ENCODE measurements at regions not wholly inside any gene's neighbourhood (a gene's known extent, or its start where the extent isn't known, plus 50 kb on each side); places are given as distances from the start of the nearest gene placed in this dataset.

DNA sequence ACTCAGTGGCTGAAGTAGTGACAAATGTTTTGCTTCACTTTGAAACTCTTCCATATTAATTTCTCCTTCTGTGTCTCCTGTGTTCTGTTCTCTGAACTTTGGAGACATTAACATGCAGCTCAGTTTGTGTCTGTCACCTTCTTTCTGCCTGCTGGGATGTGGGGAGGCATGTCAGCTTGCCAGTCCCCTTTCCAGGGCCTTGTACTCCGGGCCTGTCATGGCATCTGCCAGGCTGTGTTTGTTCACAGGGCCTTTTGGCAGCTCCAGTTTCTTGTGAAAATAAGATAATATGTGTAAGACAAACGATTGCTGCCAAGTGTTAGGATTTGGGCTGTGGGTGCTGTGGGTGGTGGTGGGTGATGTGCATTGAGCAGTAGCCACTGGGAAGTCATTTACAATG lies 76.1 kb upstream of the ELMO1 start:
- H3K4me3 ChIP-seq (ENCODE audit: low read depth in 1 of 3, low read length in 3 of 3) = no peak overlapping the region
- 30 to 60% (median 32%) methylated on average over 2 of the region's 2 CpGs for WGBS, 3 donors
- no peak for DNase-seq
- no peaks in the 10 kb centered on the region for H3K27me3 ChIP-seq (ENCODE audit: control insufficient read depth in 3 of 3, insufficient read depth in 3 of 3, low read length in 3 of 3)
- H3K27ac ChIP-seq (ENCODE audit: low read depth in 1 of 3, low read length in 2 of 3) = no peak overlapping the region
- no peaks in the 10 kb centered on the region for H3K36me3 ChIP-seq (ENCODE audit: control insufficient read depth in 3 of 3, insufficient read depth in 2 of 3, low read depth in 1 of 3, low read length in 3 of 3)
- FAIRE-seq = no peak
- H3K9me3 ChIP-seq (ENCODE audit: control insufficient read depth in 2 of 2, insufficient read depth in 1 of 2, low read depth in 1 of 2, low read length in 1 of 2) = no peaks in the 10 kb centered on the region
- H3K4me1 ChIP-seq (ENCODE audit: control insufficient read depth in 3 of 3, insufficient read depth in 2 of 3, low read depth in 1 of 3, low read length in 2 of 3) = no peaks in the 10 kb centered on the region

DNA sequence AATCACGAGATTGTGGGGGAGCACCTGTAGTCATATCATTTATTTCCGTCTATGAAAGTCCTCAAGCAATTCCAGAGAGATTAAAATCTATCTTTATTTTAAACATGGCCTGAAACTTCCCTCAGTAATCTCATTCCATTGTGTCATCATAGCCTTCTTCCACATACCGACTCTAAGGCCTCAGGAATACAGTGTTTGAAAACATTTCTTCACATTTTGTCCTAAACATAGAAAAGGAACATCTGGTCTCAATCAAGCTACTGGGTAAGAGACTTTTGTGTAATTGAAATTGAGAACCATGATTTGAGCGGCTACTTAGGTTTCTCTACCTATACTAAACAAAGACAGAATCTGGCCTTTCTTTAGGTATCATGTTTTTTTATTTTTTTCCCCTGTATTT lies 78.0 kb upstream of the ELMO1 start:
- WGBS, 3 donors = 67 to 69% (median 68%) methylated on average over 4 of the region's 4 CpGs
- Histone ChIP-seq H3K27ac (ENCODE audit: low read depth in 1 of 3, low read length in 2 of 3) (no peak overlapping the region), H3K4me3 (ENCODE audit: low read depth in 1 of 3, low read length in 3 of 3) (no peak overlapping the region), H3K27me3 (ENCODE audit: control insufficient read depth in 3 of 3, insufficient read depth in 3 of 3, low read length in 3 of 3) (no peaks in the 10 kb centered on the region), H3K36me3 (ENCODE audit: control insufficient read depth in 3 of 3, insufficient read depth in 2 of 3, low read depth in 1 of 3, low read length in 3 of 3) (no peaks in the 10 kb centered on the region), H3K4me1 (ENCODE audit: control insufficient read depth in 3 of 3, insufficient read depth in 2 of 3, low read depth in 1 of 3, low read length in 2 of 3) (no peaks in the 10 kb centered on the region), H3K9me3 (ENCODE audit: control insufficient read depth in 2 of 2, insufficient read depth in 1 of 2, low read depth in 1 of 2, low read length in 1 of 2) (no peaks in the 10 kb centered on the region)
- DNase-seq (no peak), FAIRE-seq (no peak)

DNA sequence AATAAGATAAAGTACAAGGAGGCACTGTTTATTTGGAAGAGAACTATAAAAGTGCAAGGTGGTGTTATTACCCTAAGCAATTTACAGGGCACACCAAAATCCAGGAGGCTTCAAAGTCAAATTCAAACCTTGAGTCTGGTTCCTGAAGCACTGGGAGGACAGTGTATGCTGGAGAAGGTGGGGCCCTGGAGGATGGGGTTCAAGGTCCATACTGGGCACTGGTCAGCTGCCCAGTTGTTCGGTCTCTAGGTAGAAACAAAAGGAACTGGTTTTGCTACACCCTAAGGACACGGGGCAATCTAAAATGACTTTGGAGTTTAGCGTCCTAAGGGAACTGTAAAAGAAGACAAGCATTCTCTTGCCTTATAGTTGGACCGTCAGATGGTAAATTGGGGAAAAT lies 78.4 kb upstream of the ELMO1 start:
- H3K36me3 ChIP-seq (ENCODE audit: control insufficient read depth in 3 of 3, insufficient read depth in 2 of 3, low read depth in 1 of 3, low read length in 3 of 3) = no peaks in the 10 kb centered on the region
- H3K9me3 ChIP-seq (ENCODE audit: control insufficient read depth in 2 of 2, insufficient read depth in 1 of 2, low read depth in 1 of 2, low read length in 1 of 2) = no peaks in the 10 kb centered on the region
- H3K27ac ChIP-seq (ENCODE audit: low read depth in 1 of 3, low read length in 2 of 3) = no peak overlapping the region
- no peak overlapping the region for H3K4me3 ChIP-seq (ENCODE audit: low read depth in 1 of 3, low read length in 3 of 3)
- DNase-seq (no peak), FAIRE-seq (no peak)
- no peaks in the 10 kb centered on the region for H3K4me1 ChIP-seq (ENCODE audit: control insufficient read depth in 3 of 3, insufficient read depth in 2 of 3, low read depth in 1 of 3, low read length in 2 of 3)
- 63 to 87% (median 74%) methylated on average over 4 of the region's 4 CpGs for WGBS, 3 donors
- no peaks in the 10 kb centered on the region for H3K27me3 ChIP-seq (ENCODE audit: control insufficient read depth in 3 of 3, insufficient read depth in 3 of 3, low read length in 3 of 3)

DNA sequence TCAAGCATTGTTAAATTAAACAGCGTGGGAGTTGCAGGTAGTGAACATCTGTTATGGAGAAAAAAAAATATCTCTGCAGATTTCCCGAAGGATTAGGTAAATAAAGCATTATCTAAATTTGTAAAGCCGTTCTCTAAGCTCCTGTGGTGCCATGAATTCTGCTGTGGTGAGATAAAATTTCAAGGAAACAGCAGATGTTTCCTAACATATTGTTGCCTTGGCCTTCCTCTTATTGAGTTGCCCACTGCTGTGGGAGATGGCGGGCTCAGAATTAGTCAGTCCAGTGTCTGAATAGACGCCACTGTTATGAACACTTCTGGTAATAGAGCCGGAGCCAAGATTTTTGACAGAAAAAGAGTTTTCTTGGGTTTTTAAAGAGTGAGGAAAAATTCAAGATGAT lies 82.6 kb upstream of the ELMO1 start:
- Histone ChIP-seq H3K4me3 (ENCODE audit: low read depth in 1 of 3, low read length in 3 of 3) (no peak overlapping the region), H3K27me3 (ENCODE audit: control insufficient read depth in 3 of 3, insufficient read depth in 3 of 3, low read length in 3 of 3) (no peaks in the 10 kb centered on the region), H3K4me1 (ENCODE audit: control insufficient read depth in 3 of 3, insufficient read depth in 2 of 3, low read depth in 1 of 3, low read length in 2 of 3) (no peaks in the 10 kb centered on the region), H3K9me3 (ENCODE audit: control insufficient read depth in 2 of 2, insufficient read depth in 1 of 2, low read depth in 1 of 2, low read length in 1 of 2) (no peaks in the 10 kb centered on the region), H3K36me3 (ENCODE audit: control insufficient read depth in 3 of 3, insufficient read depth in 2 of 3, low read depth in 1 of 3, low read length in 3 of 3) (no peaks in the 10 kb centered on the region), H3K27ac (ENCODE audit: low read depth in 1 of 3, low read length in 2 of 3) (no peak overlapping the region)
- WGBS, 3 donors = 58 to 62% (median 62%) methylated on average over 6 of the region's 6 CpGs
- DNase-seq = no peak
- no peak for FAIRE-seq

DNA sequence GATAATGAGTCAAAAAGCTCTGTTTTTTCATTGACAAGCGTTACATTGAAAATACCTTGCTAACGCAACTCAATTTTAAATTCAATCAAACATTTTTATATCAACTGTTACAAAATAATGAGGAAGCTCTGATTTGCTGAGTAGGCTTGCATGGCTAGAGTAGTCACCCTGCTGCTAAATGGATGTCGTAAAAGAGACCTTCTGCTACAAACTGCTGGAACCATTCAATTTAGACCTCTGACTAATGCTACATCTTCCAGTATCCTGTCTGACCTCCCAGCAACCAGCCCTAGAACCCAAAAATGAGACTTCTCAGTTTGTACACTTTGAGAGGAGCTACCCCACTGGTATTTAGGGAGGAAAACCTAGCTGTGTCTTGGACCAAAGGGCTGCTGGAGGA lies 84.0 kb upstream of the ELMO1 start:
- no peaks in the 10 kb centered on the region for H3K36me3 ChIP-seq (ENCODE audit: control insufficient read depth in 3 of 3, insufficient read depth in 2 of 3, low read depth in 1 of 3, low read length in 3 of 3)
- WGBS, 3 donors = 85 to 94% (median 93%) methylated on average over 3 of the region's 3 CpGs
- H3K27me3 ChIP-seq (ENCODE audit: control insufficient read depth in 3 of 3, insufficient read depth in 3 of 3, low read length in 3 of 3) = no peaks in the 10 kb centered on the region
- H3K4me3 ChIP-seq (ENCODE audit: low read depth in 1 of 3, low read length in 3 of 3) = no peak overlapping the region
- no peak for FAIRE-seq
- no peak overlapping the region for H3K27ac ChIP-seq (ENCODE audit: low read depth in 1 of 3, low read length in 2 of 3)
- no peak for DNase-seq
- no peaks in the 10 kb centered on the region for H3K4me1 ChIP-seq (ENCODE audit: control insufficient read depth in 3 of 3, insufficient read depth in 2 of 3, low read depth in 1 of 3, low read length in 2 of 3)
- no peaks in the 10 kb centered on the region for H3K9me3 ChIP-seq (ENCODE audit: control insufficient read depth in 2 of 2, insufficient read depth in 1 of 2, low read depth in 1 of 2, low read length in 1 of 2)

DNA sequence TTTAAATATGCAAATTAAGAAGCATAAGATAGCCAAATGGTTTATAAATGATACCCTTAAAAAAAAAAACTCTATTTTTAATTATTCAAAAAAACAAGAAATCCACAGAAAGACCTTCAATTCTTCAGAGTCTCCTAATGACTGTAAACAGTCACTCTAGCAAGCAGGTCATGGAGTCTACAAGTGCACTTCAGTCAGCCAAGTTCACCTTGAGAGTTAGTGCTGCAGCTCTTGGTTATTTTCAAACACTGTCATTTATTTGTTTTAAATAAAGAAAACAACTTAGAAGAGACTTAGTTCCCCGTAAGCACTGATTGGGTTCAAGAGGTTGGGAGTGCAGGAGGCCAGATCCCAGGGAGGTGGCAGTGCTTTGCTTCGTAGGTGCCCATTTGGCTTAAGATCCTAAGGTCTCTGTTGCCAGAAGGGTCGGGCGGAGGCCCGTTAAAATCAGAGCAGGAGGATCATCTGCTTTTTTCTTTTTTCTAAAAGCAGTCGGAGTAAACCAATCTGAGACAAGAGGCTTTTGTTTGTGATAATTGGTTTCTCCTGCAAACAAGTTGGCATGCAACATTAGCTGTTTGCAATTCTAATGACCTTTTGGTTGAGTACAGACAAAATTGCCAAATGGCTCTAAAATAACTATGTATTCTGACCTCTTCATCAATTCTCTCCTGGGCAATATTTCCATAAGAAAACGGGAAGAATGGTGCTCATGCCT lies 86.4 kb upstream of the ELMO1 start:
- no peak for FAIRE-seq

DNA sequence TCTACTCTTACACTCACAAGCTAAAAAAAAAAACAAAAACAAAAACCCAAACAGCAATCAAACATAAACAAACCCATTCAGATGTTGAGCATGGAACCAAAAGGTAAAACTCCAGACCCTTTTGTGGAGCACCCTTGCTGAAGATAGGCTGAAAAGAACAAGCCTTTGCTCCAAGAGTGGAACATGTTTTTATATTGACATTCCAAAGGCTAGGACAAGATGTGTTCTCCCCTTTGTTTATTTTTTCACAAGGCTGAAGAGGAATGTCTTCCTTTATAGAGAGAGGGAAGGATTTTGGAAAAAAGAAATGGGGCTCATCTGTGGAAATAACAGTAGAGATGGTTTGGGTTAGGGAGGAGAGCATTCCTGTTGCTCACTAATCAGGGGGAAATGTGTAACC lies 87.2 kb upstream of the ELMO1 start:
- FAIRE-seq (no peak), DNase-seq (no peak)
- Histone ChIP-seq H3K36me3 (ENCODE audit: control insufficient read depth in 3 of 3, insufficient read depth in 2 of 3, low read depth in 1 of 3, low read length in 3 of 3) (no peaks in the 10 kb centered on the region), H3K27ac (ENCODE audit: low read depth in 1 of 3, low read length in 2 of 3) (no peak overlapping the region), H3K4me3 (ENCODE audit: low read depth in 1 of 3, low read length in 3 of 3) (no peak overlapping the region), H3K27me3 (ENCODE audit: control insufficient read depth in 3 of 3, insufficient read depth in 3 of 3, low read length in 3 of 3) (no peaks in the 10 kb centered on the region), H3K9me3 (ENCODE audit: control insufficient read depth in 2 of 2, insufficient read depth in 1 of 2, low read depth in 1 of 2, low read length in 1 of 2) (no peaks in the 10 kb centered on the region), H3K4me1 (ENCODE audit: control insufficient read depth in 3 of 3, insufficient read depth in 2 of 3, low read depth in 1 of 3, low read length in 2 of 3) (no peaks in the 10 kb centered on the region)

More for the DNA sequence above, 86.4 kb upstream of the ELMO1 start:
- 65 to 71% (median 67%) methylated on average over 7 of the region's 7 CpGs for WGBS, 3 donors
- H3K9me3 ChIP-seq (ENCODE audit: control insufficient read depth in 2 of 2, insufficient read depth in 1 of 2, low read depth in 1 of 2, low read length in 1 of 2) = no peaks in the 10 kb centered on the region
- H3K4me1 ChIP-seq (ENCODE audit: control insufficient read depth in 3 of 3, insufficient read depth in 2 of 3, low read depth in 1 of 3, low read length in 2 of 3) = no peaks in the 10 kb centered on the region
- H3K4me3 ChIP-seq (ENCODE audit: low read depth in 1 of 3, low read length in 3 of 3) = no peak overlapping the region
- H3K27ac ChIP-seq (ENCODE audit: low read depth in 1 of 3, low read length in 2 of 3) = no peak overlapping the region
- H3K27me3 ChIP-seq (ENCODE audit: control insufficient read depth in 3 of 3, insufficient read depth in 3 of 3, low read length in 3 of 3) = no peaks in the 10 kb centered on the region
- no peak for DNase-seq
- H3K36me3 ChIP-seq (ENCODE audit: control insufficient read depth in 3 of 3, insufficient read depth in 2 of 3, low read depth in 1 of 3, low read length in 3 of 3) = no peaks in the 10 kb centered on the region

DNA sequence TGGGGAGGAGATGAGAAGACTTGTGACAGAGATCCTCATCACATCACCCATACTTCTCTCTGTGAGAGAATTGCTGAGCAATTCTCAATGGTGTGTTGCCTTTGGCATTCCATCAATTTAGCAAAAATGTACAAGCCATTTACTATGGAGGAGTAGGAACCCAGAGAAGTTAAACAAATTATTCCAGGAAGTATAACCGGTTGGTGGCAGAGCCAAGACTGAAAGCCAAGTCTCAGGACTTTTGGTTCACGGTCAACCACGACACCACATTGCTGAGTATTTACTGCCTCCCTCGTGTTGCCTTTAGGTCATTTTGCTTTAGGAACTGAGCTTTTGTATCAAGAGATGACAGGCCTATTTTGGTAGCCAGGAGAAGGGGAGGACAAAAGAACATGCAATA lies 88.0 kb upstream of the ELMO1 start:
- no peaks in the 10 kb centered on the region for H3K27me3 ChIP-seq (ENCODE audit: control insufficient read depth in 3 of 3, insufficient read depth in 3 of 3, low read length in 3 of 3)
- H3K4me1 ChIP-seq (ENCODE audit: control insufficient read depth in 3 of 3, insufficient read depth in 2 of 3, low read depth in 1 of 3, low read length in 2 of 3) = no peaks in the 10 kb centered on the region
- H3K9me3 ChIP-seq (ENCODE audit: control insufficient read depth in 2 of 2, insufficient read depth in 1 of 2, low read depth in 1 of 2, low read length in 1 of 2) = no peaks in the 10 kb centered on the region
- FAIRE-seq (no peak), DNase-seq (no peak)
- no peaks in the 10 kb centered on the region for H3K36me3 ChIP-seq (ENCODE audit: control insufficient read depth in 3 of 3, insufficient read depth in 2 of 3, low read depth in 1 of 3, low read length in 3 of 3)
- WGBS, 3 donors = 68 to 79% (median 73%) methylated on average over 4 of the region's 4 CpGs
- no peak overlapping the region for H3K27ac ChIP-seq (ENCODE audit: low read depth in 1 of 3, low read length in 2 of 3)
- no peak overlapping the region for H3K4me3 ChIP-seq (ENCODE audit: low read depth in 1 of 3, low read length in 3 of 3)

DNA sequence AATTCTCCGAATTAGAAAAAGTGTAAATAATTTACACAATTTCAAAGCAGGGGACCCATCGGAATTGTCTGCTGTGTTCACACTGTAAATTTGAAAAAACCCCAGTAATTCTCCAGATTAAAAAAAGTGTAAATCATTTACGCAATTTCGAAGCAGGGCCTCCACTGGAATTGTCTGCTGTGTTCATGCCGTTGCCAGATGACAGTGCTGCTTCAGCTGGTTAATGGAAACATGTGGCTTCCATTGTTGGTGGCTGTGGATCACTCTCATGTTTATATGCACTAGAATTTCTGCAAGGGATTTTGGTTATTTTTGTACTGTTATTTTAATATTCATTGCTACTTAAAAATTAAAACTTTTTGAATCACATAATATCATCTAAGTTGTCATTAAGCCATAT lies 88.8 kb upstream of the ELMO1 start:
- H3K9me3 ChIP-seq (ENCODE audit: control insufficient read depth in 2 of 2, insufficient read depth in 1 of 2, low read depth in 1 of 2, low read length in 1 of 2) = no peaks in the 10 kb centered on the region
- no peak overlapping the region for H3K4me3 ChIP-seq (ENCODE audit: low read depth in 1 of 3, low read length in 3 of 3)
- H3K27ac ChIP-seq (ENCODE audit: low read depth in 1 of 3, low read length in 2 of 3) = no peak overlapping the region
- H3K27me3 ChIP-seq (ENCODE audit: control insufficient read depth in 3 of 3, insufficient read depth in 3 of 3, low read length in 3 of 3) = no peaks in the 10 kb centered on the region
- H3K36me3 ChIP-seq (ENCODE audit: control insufficient read depth in 3 of 3, insufficient read depth in 2 of 3, low read depth in 1 of 3, low read length in 3 of 3) = no peaks in the 10 kb centered on the region
- H3K4me1 ChIP-seq (ENCODE audit: control insufficient read depth in 3 of 3, insufficient read depth in 2 of 3, low read depth in 1 of 3, low read length in 2 of 3) = no peaks in the 10 kb centered on the region
- DNase-seq (no peak), FAIRE-seq (no peak)
- WGBS, 3 donors = 84 to 90% (median 89%) methylated on average over 5 of the region's 5 CpGs

Measured in small intestine (tissue), 7 donors.